Muscle of arm (tissue), 1 donor: ENCODE measurements at regions not wholly inside any gene's neighbourhood (a gene's known extent, or its start where the extent isn't known, plus 50 kb on each side); places are given as distances from the start of the nearest gene placed in this dataset.
"Not testable (repeated sequence)": the region's sequence is repeated elsewhere in the genome, so short reads cannot be mapped to it uniquely, and the experiment has no call there.

Experiments used
- DNase-seq: peaks from one replicate; pipeline ENCODE4 v3.0.0-alpha.2; 2013

DNA sequence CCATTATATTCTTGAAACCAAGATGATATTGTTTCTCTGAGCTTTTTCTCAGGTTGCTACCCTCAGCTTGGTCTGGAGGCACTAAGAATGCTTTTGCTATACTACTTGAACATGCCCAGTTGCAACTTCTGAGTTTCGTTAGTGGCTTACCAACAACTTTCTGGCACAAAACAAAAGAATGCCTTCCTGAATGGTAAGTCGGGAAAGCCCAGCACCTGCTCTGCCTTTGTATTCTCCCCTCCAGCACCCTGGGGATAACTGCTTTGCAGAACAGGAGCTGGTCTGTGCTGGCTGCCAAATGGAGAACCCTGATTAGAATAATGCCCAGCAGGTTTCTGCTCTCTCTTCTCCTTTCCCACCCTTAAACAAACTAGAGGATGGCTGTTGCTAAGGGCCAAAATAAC, 149.3 kb downstream of the TGFB2 start:
- no peak for DNase-seq

DNA sequence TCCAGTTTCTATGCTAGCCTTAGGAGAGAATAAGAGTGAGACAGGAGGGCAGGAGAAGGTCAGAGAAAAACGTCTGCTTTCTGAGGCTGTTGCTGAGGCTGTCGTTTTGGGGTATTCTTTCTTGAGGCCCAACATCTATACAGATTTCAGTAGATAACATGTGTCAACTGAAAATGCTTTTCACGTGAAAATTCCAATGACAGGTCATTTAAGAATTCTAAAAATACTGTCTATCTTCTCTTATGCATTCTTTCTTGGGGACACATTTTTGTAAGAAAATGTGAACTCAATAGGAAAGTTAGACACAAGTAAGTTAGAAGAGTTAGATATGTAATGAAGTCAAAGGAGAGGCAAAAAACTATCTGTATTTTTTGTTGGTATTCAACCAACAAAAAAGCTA, 150.8 kb downstream of the TGFB2 start:
- DNase-seq, result no peak

DNA sequence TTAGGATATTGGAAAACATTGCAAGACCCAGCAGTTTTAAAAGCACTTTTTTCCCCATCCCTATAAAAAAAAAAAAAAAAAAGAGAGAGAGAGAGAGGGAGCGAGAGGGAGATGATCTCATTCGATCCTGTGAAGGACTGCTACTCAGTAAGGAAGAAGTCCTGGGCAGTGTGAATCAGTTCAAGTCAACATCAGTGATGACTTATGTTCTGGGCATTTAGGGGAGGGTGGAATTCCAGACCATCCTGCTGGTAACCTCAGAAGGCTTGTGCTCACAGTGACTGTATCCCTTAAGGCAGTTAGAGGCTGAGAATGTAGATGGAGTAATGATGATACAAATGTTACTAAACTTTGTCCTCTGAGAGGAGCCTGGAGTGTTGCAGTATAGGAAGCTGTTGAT, 151.4 kb downstream of the TGFB2 start:
- no peak for DNase-seq

DNA sequence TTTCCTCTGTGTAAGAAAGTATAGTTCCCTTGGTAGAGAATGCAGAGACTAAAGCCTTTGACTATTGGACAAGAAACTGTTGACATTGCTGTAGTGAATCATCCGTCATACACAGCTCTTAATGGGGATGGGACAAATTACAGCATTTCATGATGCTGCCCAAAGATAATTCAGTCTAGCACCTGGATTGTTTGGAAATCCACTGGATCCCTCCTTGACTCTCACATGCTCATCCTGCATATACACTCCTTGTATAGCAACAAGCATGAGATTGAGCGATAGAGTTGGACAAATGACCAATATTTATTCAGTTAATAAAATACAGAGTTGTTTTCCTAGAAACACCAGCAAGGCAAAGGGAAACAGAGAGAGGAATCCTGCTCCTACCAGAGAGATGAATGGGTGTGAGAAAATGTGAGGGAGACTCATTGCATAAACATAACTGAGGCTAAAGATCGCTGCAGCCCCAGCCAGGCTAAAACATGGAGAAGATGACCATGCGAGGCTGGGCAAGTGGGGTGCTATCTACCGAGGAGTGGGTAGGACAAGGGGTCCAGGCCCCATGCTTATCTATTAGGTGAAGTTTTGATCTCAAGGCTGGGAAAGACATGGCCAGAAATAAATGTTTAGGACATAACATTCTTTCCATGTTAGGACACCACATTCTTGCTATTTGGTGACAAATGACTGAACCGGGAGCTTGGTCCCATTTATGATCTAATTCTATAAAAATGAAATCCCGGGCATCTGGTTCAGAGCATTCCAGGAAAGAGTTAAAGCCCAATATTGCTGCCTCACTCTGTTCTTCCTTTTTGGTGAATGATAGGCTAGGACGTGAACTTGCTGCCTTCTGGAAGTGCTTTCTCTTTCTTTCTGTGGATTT, 153.2 kb downstream of the TGFB2 start:
- DNase-seq, result no peak

DNA sequence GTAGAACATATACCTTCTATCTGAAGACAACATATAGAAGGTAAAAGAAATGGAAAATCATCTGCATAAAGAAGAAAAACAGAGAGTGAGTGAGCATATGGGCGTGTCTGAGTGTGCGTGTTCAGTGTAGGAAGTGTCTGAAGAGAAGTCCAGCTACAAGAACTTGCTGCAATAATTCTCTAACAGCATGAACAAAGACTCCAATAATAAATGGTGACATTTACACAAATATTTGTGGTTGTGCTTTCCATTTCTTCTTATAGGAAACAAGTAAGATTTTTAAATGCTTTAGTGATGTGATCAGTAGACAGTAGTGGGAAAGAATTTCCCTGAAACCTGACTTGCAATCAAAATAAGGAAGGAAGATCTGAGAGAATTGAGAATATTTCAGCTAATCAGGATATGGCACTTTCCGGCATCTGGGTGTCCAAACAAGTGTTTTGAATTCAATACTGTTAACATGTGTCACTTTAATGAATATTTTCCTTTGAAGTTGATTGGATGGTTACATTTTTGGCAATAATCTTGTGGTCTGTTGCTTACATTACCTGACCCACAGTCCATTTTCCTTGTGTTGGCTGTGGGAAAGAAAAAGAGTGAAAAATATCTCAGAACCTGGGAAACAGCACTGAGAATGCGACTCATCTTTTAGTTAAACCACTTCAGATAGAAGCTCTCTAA, 154.0 kb downstream of the TGFB2 start:
- DNase-seq, result peak; percentile 54

DNA sequence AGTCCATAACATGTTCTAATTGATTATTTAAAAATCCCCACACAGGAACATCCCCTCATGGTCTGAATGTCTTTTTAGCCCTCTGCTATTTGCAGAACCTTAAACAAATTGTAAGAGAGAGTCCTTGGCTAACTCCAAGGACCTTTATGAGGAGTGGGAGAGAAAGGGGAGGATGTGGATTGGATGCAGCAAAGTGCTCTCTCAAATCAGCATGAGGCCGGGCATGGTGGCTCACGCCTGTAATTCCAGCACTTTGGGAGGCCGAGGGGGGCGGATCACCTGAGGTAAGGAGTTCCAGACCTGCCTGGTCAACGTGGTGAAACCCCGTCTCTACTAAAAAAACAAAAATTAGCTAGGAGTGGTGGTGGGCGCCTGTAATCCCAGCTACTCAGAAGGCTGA, 154.8 kb downstream of the TGFB2 start:
- DNase-seq, result no peak

DNA sequence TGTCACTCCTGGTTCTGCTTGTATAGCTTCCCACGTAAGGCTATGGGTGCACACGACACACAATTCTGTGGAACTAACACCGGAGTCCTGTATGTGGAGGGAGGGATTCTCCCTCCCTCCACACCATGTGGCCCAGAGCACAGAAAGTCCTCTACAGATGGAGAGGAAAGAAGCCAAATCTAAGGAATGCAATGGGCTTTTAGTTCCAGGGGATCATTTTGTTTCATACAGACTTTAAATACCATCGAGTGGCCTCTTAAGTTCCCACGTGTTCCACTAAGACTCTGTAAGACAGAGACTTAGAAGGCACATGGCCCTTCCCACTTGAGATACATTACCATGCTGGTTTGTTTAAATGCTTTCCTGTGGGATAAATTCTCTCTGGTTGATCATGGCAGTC, 156.0 kb downstream of the TGFB2 start:
- DNase-seq, result no peak

DNA sequence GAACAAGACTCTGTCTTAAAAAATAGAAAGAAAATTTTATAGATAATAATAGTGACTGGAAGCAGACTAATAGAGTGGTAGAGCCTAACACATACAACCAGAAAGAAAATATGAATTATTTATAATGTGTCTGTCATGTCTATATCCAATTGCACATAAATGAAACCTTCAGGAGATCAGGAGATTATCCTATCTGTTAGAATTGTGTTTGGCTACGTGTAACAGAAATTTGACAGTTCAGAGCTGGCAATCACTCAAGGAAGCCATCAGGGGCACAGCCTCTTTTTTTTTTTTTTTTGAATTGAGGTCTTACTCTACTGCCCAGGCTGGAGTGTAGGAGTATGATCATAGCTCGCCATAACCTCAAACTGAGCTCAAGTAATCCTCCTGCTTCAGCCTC, 157.2 kb downstream of the TGFB2 start:
- no peak for DNase-seq

DNA sequence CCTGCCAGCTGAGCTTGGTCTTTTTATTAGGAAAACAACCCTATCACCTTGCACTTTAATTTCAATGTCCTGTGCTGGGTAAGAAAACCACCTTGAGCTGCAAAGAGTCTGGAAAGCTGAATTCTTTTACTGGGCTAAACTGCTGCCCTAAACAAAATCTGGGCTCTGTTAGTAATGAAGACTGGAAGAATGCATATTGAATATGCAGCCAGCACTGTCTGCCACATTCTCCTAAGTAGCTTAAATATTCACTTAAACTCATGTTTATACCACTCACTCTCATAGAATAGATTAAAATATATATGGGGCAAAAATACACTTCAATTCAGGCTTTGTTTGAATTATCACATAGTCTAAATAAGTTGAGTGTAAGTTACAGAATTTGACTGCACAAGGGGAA, 158.0 kb downstream of the TGFB2 start:
- no peak for DNase-seq

DNA sequence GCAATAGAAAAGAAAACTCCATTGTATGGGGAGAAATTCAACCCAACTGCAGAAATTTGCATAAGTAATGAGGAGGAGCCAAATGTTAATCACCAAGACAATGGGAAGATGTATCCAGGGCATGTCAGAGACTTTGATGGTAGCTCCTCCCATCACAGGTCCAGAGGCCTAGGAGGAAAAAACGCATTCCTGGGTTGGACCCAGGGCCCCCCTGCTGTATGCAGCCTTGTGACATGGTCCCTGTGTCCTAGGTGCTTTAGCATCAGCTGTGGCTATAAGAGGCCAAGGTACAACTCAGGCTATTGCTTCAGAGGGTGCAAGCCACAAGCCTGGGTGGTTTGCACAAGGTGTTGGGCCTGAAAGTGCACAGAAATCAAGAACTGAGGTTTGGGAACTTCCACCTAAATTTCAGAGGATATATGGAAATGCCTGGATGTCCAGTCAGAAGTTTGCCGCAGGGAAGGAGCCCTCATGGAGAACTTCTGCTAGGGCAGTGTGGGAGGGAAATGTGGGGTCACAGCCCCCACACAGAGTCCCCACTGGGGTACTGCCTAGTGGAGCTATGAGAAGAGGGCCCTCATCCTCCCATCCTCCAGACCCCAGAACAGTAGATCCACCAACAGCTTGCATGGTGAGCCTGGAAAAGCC, 162.3 kb downstream of the TGFB2 start:
- no peak for DNase-seq

DNA sequence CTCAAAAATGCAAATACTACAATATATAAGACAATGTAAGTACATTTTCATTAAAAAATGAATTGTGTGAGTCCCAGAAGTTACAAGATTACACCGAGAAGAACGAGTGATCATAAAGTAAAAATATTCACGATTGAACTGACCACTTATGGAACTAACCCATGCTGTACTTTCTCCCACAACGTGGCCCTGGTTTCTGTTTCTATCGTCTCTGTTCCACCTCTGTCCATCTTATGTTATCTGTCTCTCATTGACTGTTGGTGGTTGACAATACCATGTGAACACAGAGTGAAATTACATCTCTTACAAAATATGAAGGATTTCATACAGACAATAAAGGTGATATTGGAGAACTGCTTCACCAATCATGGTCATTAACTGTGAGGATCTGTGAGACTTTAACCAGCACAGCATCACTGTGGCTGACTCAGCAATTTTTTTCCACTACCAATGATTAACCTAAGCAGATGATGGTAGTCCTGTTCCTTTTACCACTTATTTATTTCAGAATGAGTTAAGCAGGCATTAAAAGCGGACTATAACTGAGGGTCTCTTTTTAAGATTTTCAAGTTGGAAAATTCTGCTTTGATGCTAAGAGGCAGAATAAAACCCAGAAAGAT, 165.1 kb downstream of the TGFB2 start:
- no peak for DNase-seq

DNA sequence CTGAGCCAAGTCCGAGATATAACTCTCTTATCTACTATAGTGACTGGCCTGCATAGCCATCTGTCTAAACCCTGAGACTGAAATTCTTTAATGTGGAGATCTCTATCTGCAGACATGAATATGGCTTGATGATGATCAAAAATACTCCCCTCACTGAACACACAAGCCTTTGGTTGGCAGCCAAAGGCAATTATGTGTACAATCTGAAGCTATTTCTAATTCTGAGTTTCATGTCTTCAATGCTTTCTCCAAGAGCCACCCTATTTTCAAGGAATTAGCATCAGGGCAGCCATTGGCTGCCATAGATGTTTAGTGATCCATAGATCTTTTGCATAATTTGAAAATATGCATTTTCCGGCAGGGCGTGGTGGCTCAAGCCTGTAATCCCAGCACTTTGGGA, 168.2 kb downstream of the TGFB2 start:
- no peak for DNase-seq

DNA sequence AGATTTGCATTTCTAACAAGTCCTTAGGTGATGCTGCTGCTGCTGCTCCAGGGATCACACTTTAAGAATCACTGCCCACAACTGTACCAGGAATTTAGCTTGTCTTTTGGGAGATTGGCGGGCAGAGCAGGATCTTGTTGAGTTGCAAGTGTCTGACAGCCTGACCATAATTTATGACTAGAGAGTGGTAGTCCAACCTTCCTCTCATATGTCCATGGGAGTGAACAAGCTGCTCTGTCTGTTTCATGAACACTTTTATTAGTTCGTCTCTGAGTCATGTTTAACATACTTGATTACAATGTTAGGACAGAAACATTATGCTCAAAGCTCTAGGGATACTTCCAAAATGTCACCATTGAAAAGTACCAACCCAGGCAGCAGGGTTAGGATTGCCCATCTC, 169.6 kb downstream of the TGFB2 start:
- no peak for DNase-seq

DNA sequence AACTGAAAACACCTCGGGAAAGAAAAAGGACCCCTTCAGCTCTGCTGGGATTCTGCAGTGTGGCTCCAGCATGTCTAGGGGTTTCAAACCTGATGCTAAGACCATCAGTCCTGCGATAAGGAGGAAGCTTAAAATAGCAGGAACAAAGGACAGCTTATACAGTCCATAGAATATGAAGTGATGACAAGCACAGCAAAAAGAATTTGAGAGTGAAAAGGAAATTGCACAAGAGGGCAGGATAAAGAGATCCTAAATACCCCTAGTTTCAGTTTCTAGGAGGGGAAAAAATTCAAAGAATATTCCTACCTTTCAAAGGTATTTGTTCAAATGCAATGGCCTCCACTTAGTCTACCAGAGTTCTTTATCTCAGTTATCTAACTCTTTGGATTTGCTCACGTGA, 171.4 kb downstream of the TGFB2 start:
- DNase-seq, result no peak

DNA sequence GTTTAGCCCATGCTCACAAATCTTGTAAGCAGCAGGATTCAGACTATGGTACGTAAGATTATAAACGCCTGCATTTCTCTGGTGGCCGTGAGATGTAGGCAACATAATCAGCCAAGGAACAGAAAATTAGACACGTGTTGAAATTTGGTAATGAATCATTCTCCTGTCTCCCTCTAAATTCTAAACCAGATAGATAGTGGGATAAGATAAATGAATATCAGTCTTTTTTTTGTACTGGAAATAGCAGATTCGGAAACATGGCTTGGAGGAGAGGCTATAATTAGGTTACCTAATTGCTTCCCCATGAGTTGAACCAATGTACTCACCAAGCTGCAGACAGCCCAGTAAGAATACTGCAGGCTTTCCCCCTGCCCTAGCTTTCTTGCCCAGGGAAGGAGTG, 172.3 kb downstream of the TGFB2 start:
- DNase-seq, result no peak

DNA sequence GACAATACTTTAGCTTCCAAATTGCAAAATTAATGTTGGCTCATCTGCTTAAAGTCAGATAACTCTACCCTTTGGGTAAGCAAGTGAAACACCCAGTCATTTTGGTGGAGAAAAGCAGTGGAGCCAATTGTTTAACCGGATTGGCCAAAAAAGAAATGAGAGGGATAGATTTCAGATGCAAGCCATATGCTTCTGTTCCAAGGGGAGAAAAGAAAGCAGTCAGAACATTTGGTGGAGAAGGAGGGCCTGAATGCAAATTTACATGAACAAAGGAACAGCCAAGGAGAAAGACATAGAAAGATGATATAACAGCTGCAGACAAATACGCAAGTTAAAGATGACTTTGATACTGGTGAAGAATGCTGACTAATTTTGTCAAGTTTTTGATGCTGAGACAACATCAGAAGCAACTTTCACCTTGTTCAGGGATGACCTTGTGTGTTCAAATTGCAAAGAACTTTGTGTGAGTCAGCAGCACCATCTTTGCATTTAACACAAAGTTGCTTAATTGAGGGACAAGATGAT, 173.1 kb downstream of the TGFB2 start:
- no peak for DNase-seq

DNA sequence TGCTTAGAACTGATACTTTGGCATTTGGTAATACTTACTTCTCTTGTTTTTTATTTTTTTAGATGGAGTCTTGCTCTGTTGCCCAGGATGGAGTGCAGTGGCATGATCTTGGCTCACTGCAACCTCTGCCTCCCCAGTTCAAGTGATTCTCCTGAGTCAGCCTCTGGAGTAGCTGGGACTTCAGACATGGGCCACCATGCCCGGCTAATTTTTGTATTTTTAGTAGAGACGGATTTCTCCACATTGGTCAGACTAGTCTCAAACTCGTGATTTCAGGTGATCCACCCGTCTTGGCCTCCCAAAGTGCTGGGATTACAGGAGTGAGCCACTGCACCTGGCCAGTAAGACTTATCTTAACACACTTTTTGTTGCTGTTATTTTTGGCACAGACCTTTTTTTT, 175.5 kb downstream of the TGFB2 start:
- not testable (repeated sequence) for DNase-seq

DNA sequence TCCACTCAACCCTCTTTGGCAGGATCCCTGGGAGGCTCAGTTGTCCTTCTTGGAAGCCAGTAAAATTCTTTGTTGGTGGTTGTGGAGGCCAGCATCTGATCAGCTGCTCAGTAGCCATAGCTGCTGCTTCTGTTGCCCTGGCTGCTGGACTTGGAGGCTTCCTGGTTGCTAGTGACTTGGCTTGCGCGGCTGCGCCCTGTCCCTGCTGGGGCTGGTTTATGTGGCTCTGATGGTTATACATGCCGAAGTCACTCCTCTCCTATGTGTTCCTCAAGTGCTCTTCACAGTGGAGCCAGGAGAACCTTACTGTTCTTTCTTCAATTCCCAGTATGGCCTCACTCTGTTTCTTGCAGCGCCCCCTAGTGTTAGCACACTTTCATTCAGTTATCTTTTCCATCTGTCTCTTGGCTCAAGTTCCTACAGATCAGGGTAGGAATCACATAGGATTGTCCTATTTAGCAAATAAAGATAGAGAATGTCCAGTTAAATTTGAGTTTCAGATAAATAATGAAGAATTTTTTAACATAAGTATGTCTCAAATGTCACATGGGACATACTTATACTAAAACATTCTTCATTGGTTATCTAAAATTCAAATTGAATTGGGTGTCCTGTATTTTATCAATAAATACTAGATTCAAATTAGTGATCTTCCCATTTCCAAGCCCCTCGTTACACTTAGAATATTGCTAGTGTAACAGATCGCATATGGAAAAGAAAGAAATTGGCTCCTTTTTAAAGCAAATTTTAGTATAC, 176.5 kb downstream of the TGFB2 start:
- no peak for DNase-seq

DNA sequence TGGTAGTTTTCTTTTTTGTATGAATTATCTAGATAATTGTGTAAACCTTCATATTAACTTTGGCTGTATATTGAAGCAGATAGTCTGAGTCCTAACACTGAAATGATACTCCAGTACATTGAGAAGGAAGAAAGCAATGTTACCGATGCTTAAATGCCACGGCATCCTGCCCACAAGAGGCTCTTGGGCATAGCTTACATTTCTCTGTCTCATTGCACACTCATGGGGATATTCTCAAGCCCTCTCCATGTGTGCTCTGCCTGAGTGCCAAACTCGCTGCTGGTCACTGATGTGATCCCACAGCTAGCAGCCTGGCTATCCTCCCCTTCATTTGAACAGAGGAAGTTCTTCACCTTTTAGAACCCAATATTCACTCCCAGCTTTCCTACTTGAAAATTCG, 179.4 kb downstream of the TGFB2 start:
- no peak for DNase-seq

DNA sequence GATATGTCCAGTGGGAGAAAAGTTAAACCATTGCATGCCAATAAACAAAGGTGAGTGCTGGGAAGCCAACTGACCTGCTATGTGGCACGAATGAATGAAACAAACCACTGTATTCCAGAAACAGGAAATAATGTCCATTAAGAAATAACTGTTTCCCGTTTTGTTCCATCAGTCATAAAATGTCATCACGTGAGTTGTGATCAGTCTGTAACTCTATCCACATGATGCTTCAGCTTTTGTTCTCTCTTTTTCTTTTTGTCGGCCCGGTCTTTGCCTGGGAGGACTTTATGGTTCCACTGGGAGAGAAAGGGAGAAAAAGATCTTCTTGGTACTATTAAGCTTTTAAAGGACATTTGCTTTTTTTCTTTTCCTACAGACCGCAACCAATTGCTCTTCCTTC, 179.9 kb downstream of the TGFB2 start:
- no peak for DNase-seq

DNA sequence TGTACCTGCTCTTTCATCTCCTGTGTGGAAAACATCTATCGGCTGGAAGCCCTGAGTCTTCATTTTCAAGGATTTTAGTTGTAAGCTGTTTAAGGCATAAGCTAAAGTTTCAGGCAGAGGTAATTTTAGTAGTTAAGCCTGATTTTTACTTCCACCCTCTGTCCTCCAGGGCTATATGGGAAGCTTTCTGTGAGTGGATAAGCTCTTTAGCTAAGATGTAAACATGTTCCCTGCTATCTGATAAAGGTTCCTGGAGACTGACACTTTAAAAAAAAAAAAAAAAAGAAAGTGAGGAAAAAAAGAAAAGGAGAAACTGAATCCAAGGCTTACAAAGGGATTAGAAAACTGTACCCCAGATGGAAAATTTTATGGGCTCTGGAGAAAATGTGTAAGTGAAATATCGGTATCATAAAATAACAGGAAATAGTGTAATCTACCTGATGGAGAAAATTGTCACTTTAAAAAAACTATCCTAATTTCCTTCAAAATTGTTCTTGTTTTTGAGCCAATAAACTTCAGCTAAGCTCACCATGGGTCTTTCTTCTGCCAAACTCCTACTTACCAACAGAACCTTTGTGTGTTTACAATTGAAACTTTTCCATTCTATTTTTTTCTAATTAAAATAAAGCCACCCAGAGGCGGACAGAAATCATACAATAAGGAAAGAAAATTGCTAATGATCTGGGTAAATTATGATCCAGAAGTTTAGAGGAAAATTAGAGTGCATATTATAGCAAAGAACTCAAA, 180.5 kb downstream of the TGFB2 start:
- no peak for DNase-seq
